IMR-90 (cell line): ENCODE measurements at regions not wholly inside any gene's neighbourhood (a gene's known extent, or its start where the extent isn't known, plus 50 kb on each side); places are given as distances from the start of the nearest gene placed in this dataset.

ENCODE experiments used
- ATAC-seq: fragments of 200-7000 bp; cut with Tn5 transposase; 2 replicates; pipeline ENCODE4 v1.9.1; 2020; ENCODE audit warnings: low read depth, mild to moderate bottlenecking, moderate library complexity
- BruUV-seq: library from RNA; stranded (reverse); fragments of 400-500 nt; replicated peaks from 2 replicates; lab custom pipeline; 2021; lab: Mats Ljungman, UMichigan
- CTCF ChIA-PET: fragments of 300-600 bp; formaldehyde crosslinking; extraction: SDS; loops from one replicate; lab custom pipeline; 2021; ENCODE audit warnings: antibody characterized with exemption; lab: Yijun Ruan, JAX
- POLR2A ChIA-PET: fragments of 300-600 bp; sonication (Branson Sonifier 250); formaldehyde crosslinking; loops from one replicate; lab custom pipeline; 2022; ENCODE audit warnings: antibody characterized with exemption; ENCODE audit not compliant: unreplicated experiment; lab: Charles Lee
- DNase-seq: peaks from one replicate; pipeline ENCODE4 v3.0.0; 2013
- H2AFZ ChIP-seq: replicated peaks from 2 replicates; pipeline ENCODE3; 2013; ENCODE audit warnings: low read length, mild to moderate bottlenecking; ENCODE audit not compliant: poor library complexity
- H2AK5ac ChIP-seq: 2 replicates; pipeline ENCODE4 v1.6.1; 2013; ENCODE audit warnings: low read depth, low read length, inconsistent platforms
- H2AK9ac ChIP-seq: replicated peaks from 2 replicates; pipeline ENCODE3; 2013; ENCODE audit warnings: mild to moderate bottlenecking, low read depth, low read length, moderate library complexity; ENCODE audit not compliant: poor library complexity
- H2BK120ac ChIP-seq: 2 replicates; pipeline ENCODE4 v1.6.1; 2013; ENCODE audit warnings: low read depth, low read length, inconsistent platforms
- H2BK15ac ChIP-seq: 3 replicates; pipeline ENCODE4 v1.6.1; 2013; ENCODE audit warnings: low read depth, low read length, inconsistent platforms
- H2BK20ac ChIP-seq: 2 replicates; pipeline ENCODE4 v1.6.1; 2013; ENCODE audit warnings: low read depth, mild to moderate bottlenecking, inconsistent platforms, low read length, moderate library complexity
- H2BK5ac ChIP-seq: 2 replicates; pipeline ENCODE4 v1.6.1; 2013; ENCODE audit warnings: mild to moderate bottlenecking, low read depth, low read length, inconsistent platforms; ENCODE audit not compliant: poor library complexity, severe bottlenecking
- H3K14ac ChIP-seq: replicated peaks from 2 replicates; pipeline ENCODE4 v1.6.1; 2013; ENCODE audit warnings: low read depth, low read length, inconsistent platforms
- H3K18ac ChIP-seq: 2 replicates; pipeline ENCODE4 v1.6.1; 2013; ENCODE audit warnings: low read depth, low read length, control low read depth
- H3K23ac ChIP-seq: 2 replicates; pipeline ENCODE4 v1.6.1; 2013; ENCODE audit warnings: low read depth, low read length, inconsistent platforms
- H3K27ac ChIP-seq: 2 replicates; pipeline ENCODE4 v1.5.1; 2013; ENCODE audit warnings: mild to moderate bottlenecking, control low read depth, low read length; ENCODE audit not compliant: insufficient read depth
- H3K27me3 ChIP-seq: 2 replicates; pipeline ENCODE4 v1.6.1; 2013; ENCODE audit warnings: low read length; ENCODE audit not compliant: control insufficient read depth, insufficient read depth
- H3K36me3 ChIP-seq: 2 replicates; pipeline ENCODE4 v1.6.1; 2013; ENCODE audit warnings: low read length, mixed read lengths; ENCODE audit not compliant: control insufficient read depth, insufficient read depth
- H3K4ac ChIP-seq: 2 replicates; pipeline ENCODE4 v1.6.1; 2013; ENCODE audit warnings: low read depth, low read length, inconsistent platforms
- H3K4me1 ChIP-seq: 2 replicates; pipeline ENCODE4 v1.6.1; 2013; ENCODE audit warnings: low read length, mixed read lengths; ENCODE audit not compliant: control insufficient read depth, insufficient read depth
- H3K4me2 ChIP-seq: 2 replicates; pipeline ENCODE4 v1.6.1; 2013; ENCODE audit warnings: low read depth, mild to moderate bottlenecking, control low read depth, low read length, moderate library complexity
- H3K4me3 ChIP-seq: 2 replicates; pipeline ENCODE4 v1.5.1; 2013; ENCODE audit warnings: low read depth, mild to moderate bottlenecking, control low read depth, low read length, moderate library complexity; ENCODE audit not compliant: insufficient read depth
- H3K56ac ChIP-seq: 2 replicates; pipeline ENCODE4 v1.6.1; 2013; ENCODE audit warnings: low read length, inconsistent platforms; ENCODE audit not compliant: insufficient read depth; ENCODE audit errors: extremely low read depth
- H3K79me1 ChIP-seq, 2 experiments: 2 replicates each; pipeline ENCODE4 v1.6.1; 2013; ENCODE audit warnings: low read length in 2 of 2, inconsistent platforms in 1 of 2, low read depth in 1 of 2
- H3K9ac ChIP-seq: 2 replicates; pipeline ENCODE4 v1.6.1; 2013; ENCODE audit warnings: low read depth, low read length, control low read depth
- H3K9me1 ChIP-seq: 2 replicates; pipeline ENCODE4 v1.6.1; 2013; ENCODE audit warnings: low read length, inconsistent platforms; ENCODE audit not compliant: insufficient read depth
- H3K9me3 ChIP-seq: 2 replicates; pipeline ENCODE4 v1.6.1; 2013; ENCODE audit warnings: low read length; ENCODE audit not compliant: control insufficient read depth, insufficient read depth
- H4K20me1 ChIP-seq: 2 replicates; pipeline ENCODE4 v1.6.1; 2013; ENCODE audit warnings: low read length, inconsistent platforms; ENCODE audit not compliant: insufficient read depth
- H4K5ac ChIP-seq: 2 replicates; pipeline ENCODE4 v1.6.1; 2013; ENCODE audit warnings: mild to moderate bottlenecking, low read depth, low read length, control low read depth
- H4K8ac ChIP-seq, 2 experiments: 2 replicates each; pipeline ENCODE4 v1.6.1; 2013; ENCODE audit warnings: low read depth in 2 of 2, low read length in 2 of 2, control low read depth in 1 of 2, inconsistent platforms in 1 of 2
- H4K91ac ChIP-seq: 2 replicates; pipeline ENCODE4 v1.6.1; 2013; ENCODE audit warnings: low read depth, low read length, inconsistent platforms; ENCODE audit not compliant: insufficient read depth
- BHLHE40 ChIP-seq: fragments of 150-350 bp; IDR thresholded peaks from 2 replicates; pipeline ENCODE4 v1.6.1; 2016; ENCODE audit warnings: mild to moderate bottlenecking, low read depth, low read length
- CEBPB ChIP-seq: IDR thresholded peaks from 2 replicates; pipeline ENCODE4 v1.6.1; 2012; ENCODE audit warnings: low read depth, low read length, improper control_type of control experiment
- CHD1 ChIP-seq: IDR thresholded peaks from 2 replicates; pipeline ENCODE4 v1.6.1; 2012; ENCODE audit warnings: low read depth, low read length, improper control_type of control experiment
- FOS ChIP-seq: fragments of 150-350 bp; IDR thresholded peaks from 2 replicates; pipeline ENCODE4 v1.6.1; 2016; ENCODE audit warnings: low read depth, low read length
- MAZ ChIP-seq: IDR thresholded peaks from 2 replicates; pipeline ENCODE4 v1.6.1; 2012; ENCODE audit warnings: low read depth, mild to moderate bottlenecking, low read length, improper control_type of control experiment, moderate library complexity, borderline replicate concordance
- MXI1 ChIP-seq: IDR thresholded peaks from 2 replicates; pipeline ENCODE4 v1.6.1; 2012; ENCODE audit warnings: low read depth, mild to moderate bottlenecking, low read length, moderate library complexity, borderline replicate concordance
- NFE2L2 ChIP-seq: fragments of 150-350 bp; IDR thresholded peaks from 2 replicates; pipeline ENCODE4 v1.6.1; 2016; ENCODE audit warnings: low read depth, mild to moderate bottlenecking, low read length
- POLR2A ChIP-seq: IDR thresholded peaks from 2 replicates; pipeline ENCODE4 v1.6.1; 2012; ENCODE audit warnings: mild to moderate bottlenecking, low read depth, low read length
- RAD21 ChIP-seq: IDR thresholded peaks from 2 replicates; pipeline ENCODE4 v1.6.1; 2012; ENCODE audit warnings: low read length, improper control_type of control experiment
- RCOR1 ChIP-seq: IDR thresholded peaks from 2 replicates; pipeline ENCODE4 v1.6.1; 2012; ENCODE audit warnings: mild to moderate bottlenecking, low read length, improper control_type of control experiment; ENCODE audit not compliant: insufficient replicate concordance
- RFX5 ChIP-seq: IDR thresholded peaks from 2 replicates; pipeline ENCODE4 v1.8.0; 2012; ENCODE audit warnings: low read depth, mild to moderate bottlenecking, low read length, moderate library complexity
- SMC3 ChIP-seq: fragments of 150-350 bp; IDR thresholded peaks from 2 replicates; pipeline ENCODE4 v1.6.1; 2016; ENCODE audit warnings: low read depth, mild to moderate bottlenecking, antibody characterized with exemption, low read length, moderate library complexity
- WGBS, 2 experiments: methylation state at CpG; one replicate each; pipeline versions ENCODE4 v1.1.5 to v1.1.7; 2013; ENCODE audit warnings: missing lambda C conversion rate in 2 of 2; ENCODE audit not compliant: insufficient read length in 1 of 2; ENCODE audit errors: extremely low coverage in 2 of 2; 5-methylcytosine and 5-hydroxymethylcytosine counted together
- dilution Hi-C: fragments of 300-500 bp; cut with HindIII; formaldehyde crosslinking; loops from one replicate; pipeline ENCODE4 v1.14.3; 2018; ENCODE audit warnings: low sequenced_read_pairs; ENCODE audit not compliant: unreplicated experiment
- in situ Hi-C: fragments of 300-500 bp; cut with MboI; formaldehyde crosslinking; loops from 3 replicates; pipeline ENCODE4 v1.14.3; 2019; ENCODE audit warnings: low sequenced_read_pairs, inconsistent platforms, mixed read lengths
- intact Hi-C: fragments of 100-400 bp; cut with micrococcal nuclease; formaldehyde crosslinking; loops from 2 replicates; pipeline ENCODE4 v1.10.0; 2022
- TF ChIP-seq, protein P1 (sequence below): conservative IDR thresholded peaks from 2 replicates; pipeline ENCODE4 v1.5.1; 2012; ENCODE audit warnings: mild to moderate bottlenecking, low read depth, low read length, improper control_type of control experiment
- TF ChIP-seq, protein P2 (sequence below): fragments of 150-350 bp; IDR thresholded peaks from 2 replicates; pipeline ENCODE4 v1.6.1; 2017; ENCODE audit warnings: mild to moderate bottlenecking, antibody characterized with exemption, low read length, low read depth

DNA sequence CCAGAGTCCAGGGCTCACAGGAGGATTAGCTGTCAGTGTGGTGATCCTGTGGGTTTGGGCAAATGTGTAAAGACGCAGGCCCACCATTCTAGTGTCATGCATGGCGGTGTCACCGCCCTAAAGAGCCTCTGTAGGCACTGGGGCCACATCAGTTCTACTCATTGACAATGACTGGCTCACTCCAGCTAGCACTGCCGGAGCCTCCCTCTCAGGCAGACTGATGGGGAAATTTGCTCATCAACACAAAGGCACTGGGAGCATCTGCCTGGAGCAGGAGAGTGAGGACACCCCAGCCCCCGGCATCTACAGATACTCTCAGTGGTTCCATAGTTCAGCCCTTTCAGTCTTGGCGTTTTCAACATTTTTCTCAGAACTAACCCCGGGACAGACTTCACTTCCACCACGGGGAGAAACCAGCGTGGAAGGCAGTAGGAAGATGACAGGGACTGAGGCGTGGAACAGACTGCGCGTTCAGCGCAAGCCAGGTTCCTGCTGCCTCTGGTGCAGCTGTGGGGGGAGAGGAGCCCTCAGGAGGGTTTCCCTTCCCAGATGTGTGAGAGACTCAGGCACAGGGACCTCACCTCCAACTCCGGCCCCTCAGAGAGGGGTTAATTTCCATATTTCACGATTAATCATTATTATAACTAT is 256.6 kb downstream of the RBFOX3 start:
- Histone ChIP-seq H2AK5ac (no peak overlapping the region), H3K36me3 (no peaks in the 10 kb centered on the region), H3K4ac (no peak overlapping the region), H3K4me2 (no peak overlapping the region), H3K27ac (no peak overlapping the region), H3K79me1 (no peaks in the 10 kb centered on the region), H3K14ac (no peak overlapping the region), H4K8ac (no peak overlapping the region), H3K18ac (no peak overlapping the region), H3K9ac (no peak overlapping the region), H2AFZ (no peak overlapping the region), H3K4me1 (no peaks in the 10 kb centered on the region), H4K5ac (no peak overlapping the region), H3K9me1 (no peaks in the 10 kb centered on the region), H2BK120ac (no peak overlapping the region), H3K56ac (no peak overlapping the region), H2BK5ac (no peak overlapping the region), H2BK20ac (no peak overlapping the region), H3K27me3 (peaks cover 10% of the 10 kb centered on the region), H4K91ac (no peak overlapping the region), H2BK15ac (no peak overlapping the region), H3K9me3 (no peaks in the 10 kb centered on the region), H3K23ac (no peak overlapping the region), H4K20me1 (no peaks in the 10 kb centered on the region), H2AK9ac (no peak overlapping the region), H3K4me3 (no peak overlapping the region)
- no peak for ATAC-seq
- WGBS, 2 experiments, result 77% methylated on average over 3 of the region's 15 CpGs; no CpG with 5 or more reads in 1 of the 2 experiments
- TF ChIP-seq SMC3, result no peak
- no peak for TF ChIP-seq RAD21
- no peak for TF ChIP-seq MXI1
- no peak for TF ChIP-seq POLR2A
- TF ChIP-seq RFX5, result no peak
- TF ChIP-seq BHLHE40, result no peak
- no peak for TF ChIP-seq CHD1
- no peak for TF ChIP-seq MAZ
- TF ChIP-seq FOS, result no peak
- TF ChIP-seq, protein P1, sequence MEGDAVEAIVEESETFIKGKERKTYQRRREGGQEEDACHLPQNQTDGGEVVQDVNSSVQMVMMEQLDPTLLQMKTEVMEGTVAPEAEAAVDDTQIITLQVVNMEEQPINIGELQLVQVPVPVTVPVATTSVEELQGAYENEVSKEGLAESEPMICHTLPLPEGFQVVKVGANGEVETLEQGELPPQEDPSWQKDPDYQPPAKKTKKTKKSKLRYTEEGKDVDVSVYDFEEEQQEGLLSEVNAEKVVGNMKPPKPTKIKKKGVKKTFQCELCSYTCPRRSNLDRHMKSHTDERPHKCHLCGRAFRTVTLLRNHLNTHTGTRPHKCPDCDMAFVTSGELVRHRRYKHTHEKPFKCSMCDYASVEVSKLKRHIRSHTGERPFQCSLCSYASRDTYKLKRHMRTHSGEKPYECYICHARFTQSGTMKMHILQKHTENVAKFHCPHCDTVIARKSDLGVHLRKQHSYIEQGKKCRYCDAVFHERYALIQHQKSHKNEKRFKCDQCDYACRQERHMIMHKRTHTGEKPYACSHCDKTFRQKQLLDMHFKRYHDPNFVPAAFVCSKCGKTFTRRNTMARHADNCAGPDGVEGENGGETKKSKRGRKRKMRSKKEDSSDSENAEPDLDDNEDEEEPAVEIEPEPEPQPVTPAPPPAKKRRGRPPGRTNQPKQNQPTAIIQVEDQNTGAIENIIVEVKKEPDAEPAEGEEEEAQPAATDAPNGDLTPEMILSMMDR, result no peak
- no peak for TF ChIP-seq NFE2L2
- no peak for TF ChIP-seq CEBPB
- TF ChIP-seq RCOR1, result no peak
- TF ChIP-seq, protein P2, sequence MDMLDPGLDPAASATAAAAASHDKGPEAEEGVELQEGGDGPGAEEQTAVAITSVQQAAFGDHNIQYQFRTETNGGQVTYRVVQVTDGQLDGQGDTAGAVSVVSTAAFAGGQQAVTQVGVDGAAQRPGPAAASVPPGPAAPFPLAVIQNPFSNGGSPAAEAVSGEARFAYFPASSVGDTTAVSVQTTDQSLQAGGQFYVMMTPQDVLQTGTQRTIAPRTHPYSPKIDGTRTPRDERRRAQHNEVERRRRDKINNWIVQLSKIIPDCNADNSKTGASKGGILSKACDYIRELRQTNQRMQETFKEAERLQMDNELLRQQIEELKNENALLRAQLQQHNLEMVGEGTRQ, result no peak
- in situ Hi-C loops (no loop called here), dilution Hi-C loops (no loop called here), intact Hi-C loops (no loop called here)
- CTCF ChIA-PET, result no interaction called here
- no TSS peak for BruUV-seq
- no peak for DNase-seq
- POLR2A ChIA-PET, result no interaction called here
